SHP77 (cell line): ENCODE measurements at regions not wholly inside any gene's neighbourhood (a gene's known extent, or its start where the extent isn't known, plus 50 kb on each side); places are given as distances from the start of the nearest gene placed in this dataset.

ENCODE experiments used
- DNase-seq, 2 experiments: peaks; one replicate each; lab custom pipeline; 2025; lab: John Stamatoyannopoulos, UW

GRCh38 chr19:31402529-31403316 lies 53.5 kb upstream of the TSHZ3 start:
- no peak for DNase-seq

- DNase-seq: no peak
Observed at GRCh38 chr19:31406106-31406505, 56.9 kb upstream of the TSHZ3 start.

- no peak for DNase-seq
Observed at GRCh38 chr19:31408460-31409124, 59.4 kb upstream of the TSHZ3 start.

- DNase-seq: no peak
Observed at GRCh38 chr19:31413353-31413752, 64.1 kb upstream of the TSHZ3 start.

GRCh38 chr19:31415322-31415721 lies 66.1 kb upstream of the TSHZ3 start:
- no peak for DNase-seq

- no peak for DNase-seq
Observed at GRCh38 chr19:31416548-31416947, 67.3 kb upstream of the TSHZ3 start.

GRCh38 chr19:31418055-31418454 lies 68.8 kb upstream of the TSHZ3 start:
- no peak for DNase-seq

GRCh38 chr19:31418692-31419430 lies 69.6 kb upstream of the TSHZ3 start:
- no peak for DNase-seq

- DNase-seq: no peak
Observed at GRCh38 chr19:31419871-31420445, 70.7 kb upstream of the TSHZ3 start.

- no peak for DNase-seq
Observed at GRCh38 chr19:31421082-31421481, 71.8 kb upstream of the TSHZ3 start.

- DNase-seq: no peak
Observed at GRCh38 chr19:31421856-31422255, 72.6 kb upstream of the TSHZ3 start.

- DNase-seq: no peak
Observed at GRCh38 chr19:31423896-31424295, 74.7 kb upstream of the TSHZ3 start.

GRCh38 chr19:31424861-31425620 lies 75.8 kb upstream of the TSHZ3 start:
- DNase-seq: no peak

GRCh38 chr19:31427857-31428256 lies 78.6 kb upstream of the TSHZ3 start:
- no peak for DNase-seq

GRCh38 chr19:31430381-31430780 lies 81.1 kb upstream of the TSHZ3 start:
- no peak for DNase-seq

- no peak for DNase-seq
Observed at GRCh38 chr19:31432201-31432810, 83.1 kb upstream of the TSHZ3 start.

GRCh38 chr19:31436121-31436776 lies 87.0 kb upstream of the TSHZ3 start:
- DNase-seq: no peak

GRCh38 chr19:31438401-31439269 lies 89.4 kb upstream of the TSHZ3 start:
- no peak for DNase-seq

- no peak for DNase-seq
Observed at GRCh38 chr19:31439270-31439573, 90.0 kb upstream of the TSHZ3 start.

- DNase-seq: no peak
Observed at GRCh38 chr19:31444931-31445330, 95.7 kb upstream of the TSHZ3 start.
